Breast epithelium (tissue), 4 donors: ENCODE measurements at regions not wholly inside any gene's neighbourhood (a gene's known extent, or its start where the extent isn't known, plus 50 kb on each side); places are given as distances from the start of the nearest gene placed in this dataset.

ENCODE experiments used
- DNase-seq, 2 donors: peaks; one replicate each; pipeline ENCODE4 v3.0.0-alpha.2; 2019; ENCODE audit warnings: low spot score in 2 of 2
- H3K27ac ChIP-seq, 2 donors: fragments of 200-600 bp; sonication (generic) in 1 of 2; one replicate each; pipeline ENCODE4 v1.5.1; 2016 to 2019; ENCODE audit warnings: mild to moderate bottlenecking in 1 of 2
- H3K27me3 ChIP-seq, 2 donors: fragments of 200-600 bp; sonication (generic) in 1 of 2; one replicate each; pipeline versions ENCODE4 v1.5.1 to v1.6.0; 2017 to 2019; ENCODE audit warnings: control low read depth in 1 of 2, mild to moderate bottlenecking in 1 of 2
- H3K36me3 ChIP-seq: fragments of 200-600 bp; one replicate; pipeline ENCODE4 v1.5.1; 2019
- H3K4me1 ChIP-seq, 2 donors: fragments of 200-600 bp; sonication (generic); one replicate each; pipeline ENCODE4 v1.5.1; 2016 to 2019; ENCODE audit warnings: control low read depth in 1 of 2
- H3K4me3 ChIP-seq, 3 donors: fragments of 200-600 bp; sonication (generic); 1 replicate in 2 of 3; 2 replicates in 1 of 3; pipeline ENCODE4 v1.5.1; 2016 to 2019; ENCODE audit warnings: mild to moderate bottlenecking in 3 of 3, moderate library complexity in 2 of 3
- H3K9me3 ChIP-seq, 2 donors: fragments of 200-600 bp; sonication (generic) in 1 of 2; one replicate each; pipeline ENCODE4 v1.5.1; 2016 to 2019; ENCODE audit warnings: control low read depth in 1 of 2
- CTCF ChIP-seq, 3 donors: fragments of 450-650 bp; IDR thresholded peaks; one replicate each; pipeline ENCODE4 v1.5.1; 2016 to 2017; ENCODE audit warnings: antibody characterized with exemption in 3 of 3, mild to moderate bottlenecking in 3 of 3, moderate library complexity in 3 of 3
- POLR2A ChIP-seq: fragments of 450-650 bp; IDR thresholded peaks from one replicate; pipeline ENCODE4 v1.6.1; 2016; ENCODE audit warnings: antibody characterized with exemption, mild to moderate bottlenecking, moderate library complexity
- POLR2AphosphoS5 ChIP-seq, 3 donors: sonication (generic); formaldehyde crosslinking; IDR thresholded peaks; one replicate each; pipeline ENCODE4 v1.6.1; 2017; ENCODE audit warnings: antibody characterized with exemption in 3 of 3
- intact Hi-C: fragments of 100-400 bp; cut with DNase I; formaldehyde crosslinking; loops from one replicate; pipeline ENCODE4 v1.15.1; 2023; ENCODE audit warnings: low total_unique reads

- TF ChIP-seq POLR2AphosphoS5 (IDR thresholded peaks at IDR 0.05), result no peak
- TF ChIP-seq POLR2A, result no peak
- no peak for TF ChIP-seq CTCF (IDR thresholded peaks at IDR 0.05)
- H3K36me3 ChIP-seq, result no peaks in the 10 kb centered on the region
- DNase-seq, result no peak
- intact Hi-C loops, result no loop called here
- H3K27ac ChIP-seq, result no peak overlapping the region
- no peaks in the 10 kb centered on the region for H3K9me3 ChIP-seq
- no peaks in the 10 kb centered on the region for H3K4me1 ChIP-seq
- H3K4me3 ChIP-seq, result no peak overlapping the region
- no peaks in the 10 kb centered on the region for H3K27me3 ChIP-seq
Measured at GRCh38 chr4:104625706-104626105, 131.0 kb upstream of the CXXC4 start.

DNA sequence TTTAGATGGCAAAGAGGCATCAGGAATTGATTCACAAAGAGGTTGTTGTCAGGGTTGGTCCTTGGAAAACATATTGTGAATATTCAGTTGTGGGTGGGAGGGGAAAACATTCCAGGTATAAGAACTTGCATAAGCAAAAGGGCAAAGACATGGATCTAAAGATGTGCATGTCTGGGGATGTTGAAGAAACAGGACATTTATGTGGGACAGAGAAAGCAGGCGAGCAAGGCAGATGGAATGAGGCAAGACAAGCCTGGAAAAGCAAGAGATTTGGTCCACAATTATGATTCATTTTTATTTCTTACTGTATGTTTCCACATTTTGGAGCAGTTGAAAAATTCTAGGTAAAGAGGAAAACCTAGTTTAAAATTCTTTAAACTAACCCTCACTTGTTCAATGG lies 134.9 kb upstream of the CXXC4 start:
- no peak for DNase-seq
- no peak for TF ChIP-seq CTCF (IDR thresholded peaks at IDR 0.05)
- intact Hi-C loops, result no loop called here
- Histone ChIP-seq H3K27me3 (no peaks in the 10 kb centered on the region), H3K4me3 (no peak overlapping the region), H3K9me3 (no peaks in the 10 kb centered on the region), H3K4me1 (no peaks in the 10 kb centered on the region), H3K36me3 (no peaks in the 10 kb centered on the region), H3K27ac (no peak overlapping the region)

DNA sequence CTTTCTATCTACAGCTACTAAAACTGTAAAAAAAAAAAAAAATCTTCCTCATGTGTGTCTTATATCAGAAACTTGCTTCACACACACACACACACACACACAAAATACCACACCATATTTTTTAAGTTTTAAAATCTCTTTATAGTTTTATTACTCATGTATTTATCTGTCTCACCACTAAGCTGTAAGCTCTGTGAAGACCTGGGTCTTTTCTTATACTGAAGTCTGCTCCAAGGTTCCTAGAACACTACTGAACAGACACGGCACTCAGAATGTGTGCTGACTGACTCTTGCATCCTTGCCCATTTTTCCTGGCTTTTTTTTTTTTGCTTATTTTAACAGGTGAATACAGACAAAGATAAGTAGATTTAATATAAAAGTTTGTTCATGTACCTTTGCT lies 135.6 kb upstream of the CXXC4 start:
- H3K27me3 ChIP-seq, result no peaks in the 10 kb centered on the region
- intact Hi-C loops, result no loop called here
- H3K4me1 ChIP-seq, result no peaks in the 10 kb centered on the region
- no peak overlapping the region for H3K4me3 ChIP-seq
- no peak for DNase-seq
- H3K36me3 ChIP-seq, result no peaks in the 10 kb centered on the region
- H3K27ac ChIP-seq, result no peak overlapping the region
- TF ChIP-seq POLR2AphosphoS5 (IDR thresholded peaks at IDR 0.05), result no peak
- TF ChIP-seq POLR2A, result no peak
- no peak for TF ChIP-seq CTCF (IDR thresholded peaks at IDR 0.05)
- H3K9me3 ChIP-seq, result no peaks in the 10 kb centered on the region

GRCh38 chr4:104631000-104631399 lies 136.3 kb upstream of the CXXC4 start:
- Histone ChIP-seq H3K36me3 (no peaks in the 10 kb centered on the region), H3K27ac (no peak overlapping the region), H3K27me3 (no peaks in the 10 kb centered on the region), H3K9me3 (no peaks in the 10 kb centered on the region), H3K4me3 (no peak overlapping the region), H3K4me1 (no peaks in the 10 kb centered on the region)
- intact Hi-C loops, result no loop called here
- TF ChIP-seq POLR2AphosphoS5 (IDR thresholded peaks at IDR 0.05), result no peak
- TF ChIP-seq CTCF (IDR thresholded peaks at IDR 0.05), result no peak
- TF ChIP-seq POLR2A, result no peak
- no peak for DNase-seq

DNA sequence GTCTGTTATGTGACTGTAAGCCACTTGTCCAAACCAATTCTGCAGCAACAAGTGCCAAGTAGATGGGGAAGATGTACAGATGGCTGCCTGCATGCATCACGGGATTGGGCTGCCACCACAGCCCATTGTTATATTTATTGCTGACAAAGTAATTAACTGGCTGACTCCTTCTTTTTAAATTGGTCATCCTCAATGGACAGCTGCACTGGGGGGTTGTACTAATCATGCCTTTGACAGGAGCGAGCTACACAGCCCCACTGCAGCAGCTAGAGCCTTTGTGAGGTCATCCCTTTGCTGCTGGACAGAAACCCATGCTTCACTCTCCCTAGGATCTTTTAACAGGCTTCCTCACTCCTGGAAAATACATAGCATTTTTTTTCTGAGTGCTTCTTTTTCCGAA lies 146.7 kb upstream of the CXXC4 start:
- H3K4me1 ChIP-seq, result no peaks in the 10 kb centered on the region
- no peak overlapping the region for H3K27ac ChIP-seq
- intact Hi-C loops, result no loop called here
- no peak for TF ChIP-seq POLR2A
- TF ChIP-seq CTCF (IDR thresholded peaks at IDR 0.05), result no peak
- TF ChIP-seq POLR2AphosphoS5 (IDR thresholded peaks at IDR 0.05), result no peak
- no peaks in the 10 kb centered on the region for H3K36me3 ChIP-seq
- no peak overlapping the region for H3K4me3 ChIP-seq
- DNase-seq, result no peak
- no peaks in the 10 kb centered on the region for H3K27me3 ChIP-seq
- H3K9me3 ChIP-seq, result no peaks in the 10 kb centered on the region
